Uterus (tissue), 2 donors: ENCODE measurements at regions not wholly inside any gene's neighbourhood (a gene's known extent, or its start where the extent isn't known, plus 50 kb on each side); places are given as distances from the start of the nearest gene placed in this dataset.

ENCODE experiments used
- CTCF ChIP-seq, 4 experiments: fragments of 200-600 bp in 2 of 4; fragments of 450-650 bp in 2 of 4; sonication (generic) in 2 of 4; IDR thresholded peaks; one replicate each; pipeline ENCODE4 v1.5.1; 2016 to 2019; ENCODE audit warnings: antibody characterized with exemption in 4 of 4, mild to moderate bottlenecking in 2 of 4, moderate library complexity in 1 of 4
- POLR2A ChIP-seq, 2 donors: fragments of 450-650 bp; IDR thresholded peaks; one replicate each; pipeline ENCODE4 v1.6.1; 2016; ENCODE audit warnings: antibody characterized with exemption in 2 of 2, mild to moderate bottlenecking in 1 of 2, moderate library complexity in 1 of 2

GRCh38 chr9:80867731-80868130 is 821.6 kb downstream of the TLE1 start:
- TF ChIP-seq CTCF (IDR thresholded peaks at IDR 0.05) (no peak), POLR2A (IDR thresholded peaks at IDR 0.05) (no peak)
